ENCODE measurements at regions not wholly inside any gene's neighbourhood (a gene's known extent, or its start where the extent isn't known, plus 50 kb on each side); places are given as distances from the start of the nearest gene placed in this dataset.

- TF ChIP-seq CTCF (conservative IDR thresholded peaks at IDR 0.05 in 1 of 2, IDR thresholded peaks at IDR 0.05 in 1 of 2; ENCODE audit: extremely low read depth in 1 of 2, insufficient read depth in 1 of 2, low read depth in 1 of 2, low read length in 2 of 2) (no peak), EZH2 (IDR thresholded peaks at IDR 0.05; ENCODE audit: borderline replicate concordance, low read length) (no peak)
Measured at GRCh38 chr7:26439521-26440232, 148.0 kb downstream of the SNX10 start.
